ENCODE measurements at regions not wholly inside any gene's neighbourhood (a gene's known extent, or its start where the extent isn't known, plus 50 kb on each side); places are given as distances from the start of the nearest gene placed in this dataset.
"Not testable (repeated sequence)": the region's sequence is repeated elsewhere in the genome, so short reads cannot be mapped to it uniquely, and the experiment has no call there.

- DNase-seq; H3K4me1 ChIP-seq (ENCODE audit: low read depth); H3K9me3 ChIP-seq; H3K4me3 ChIP-seq; ATAC-seq; H3K36me3 ChIP-seq (ENCODE audit: low read depth); intact Hi-C loops (cut with DNase I, micrococcal nuclease): not testable (repeated sequence)
Observed at GRCh38 chr1:610538-610937, 75.9 kb downstream of the OR4F16 start.

GRCh38 chr1:609161-609560, 77.3 kb downstream of the OR4F16 start:
- H3K9me3 ChIP-seq; H3K4me3 ChIP-seq; H3K36me3 ChIP-seq (ENCODE audit: low read depth); intact Hi-C loops (cut with DNase I, micrococcal nuclease); ATAC-seq; H3K4me1 ChIP-seq (ENCODE audit: low read depth); DNase-seq: not testable (repeated sequence)

DNA sequence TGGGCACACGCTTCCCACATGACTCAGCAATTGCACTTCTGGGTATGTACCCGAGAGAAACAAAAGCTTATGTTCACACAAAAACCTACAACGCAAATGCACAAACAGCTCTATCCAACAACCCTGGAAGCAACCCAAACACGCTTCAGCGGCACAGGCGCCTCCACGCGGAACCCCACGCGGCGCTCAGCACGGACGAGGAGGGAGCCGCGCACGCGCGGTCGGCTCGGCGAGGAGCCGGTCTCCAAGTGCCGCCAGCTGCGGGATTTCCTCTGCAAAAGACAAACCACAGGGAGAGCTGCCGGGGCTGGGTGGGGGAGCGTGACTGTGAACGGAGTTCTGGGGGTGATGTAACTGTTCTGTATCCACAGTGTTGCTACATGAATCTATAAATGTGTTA, 81.2 kb downstream of the OR4F16 start:
- H3K36me3 ChIP-seq (ENCODE audit: low read depth); H3K4me3 ChIP-seq; H3K4me1 ChIP-seq (ENCODE audit: low read depth); ATAC-seq; H3K9me3 ChIP-seq; intact Hi-C loops (cut with DNase I, micrococcal nuclease): not testable (repeated sequence)
- peak; percentile 21 to 46 (median 40) for DNase-seq

GRCh38 chr1:588211-588610, 98.2 kb downstream of the OR4F16 start:
- intact Hi-C loops (cut with DNase I, micrococcal nuclease); H3K4me1 ChIP-seq (ENCODE audit: low read depth); H3K9me3 ChIP-seq; DNase-seq; H3K36me3 ChIP-seq (ENCODE audit: low read depth); ATAC-seq; H3K4me3 ChIP-seq: not testable (repeated sequence)

DNA sequence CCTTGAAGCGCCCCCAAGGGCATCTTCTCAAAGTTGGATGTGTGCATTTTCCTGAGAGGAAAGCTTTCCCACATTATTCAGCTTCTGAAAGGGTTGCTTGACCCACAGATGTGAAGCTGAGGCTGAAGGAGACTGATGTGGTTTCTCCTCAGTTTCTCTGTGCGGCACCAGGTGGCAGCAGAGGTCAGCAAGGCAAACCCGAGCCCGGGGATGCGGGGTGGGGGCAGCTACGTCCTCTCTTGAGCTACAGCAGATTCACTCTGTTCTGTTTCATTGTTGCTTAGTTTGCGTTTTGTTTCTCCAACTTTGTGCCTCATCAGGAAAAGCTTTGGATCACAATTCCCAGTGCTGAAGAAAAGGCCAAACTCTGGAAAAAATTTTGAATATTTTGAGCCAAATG, 100.5 kb downstream of the OR4F16 start:
- intact Hi-C loops (cut with DNase I, micrococcal nuclease); ATAC-seq; H3K4me3 ChIP-seq; H3K36me3 ChIP-seq (ENCODE audit: low read depth); H3K4me1 ChIP-seq (ENCODE audit: low read depth); H3K9me3 ChIP-seq: not testable (repeated sequence)
- peak; percentile 33 to 65 (median 52) for DNase-seq
